GM19467 (cell line): ENCODE measurements at regions not wholly inside any gene's neighbourhood (a gene's known extent, or its start where the extent isn't known, plus 50 kb on each side); places are given as distances from the start of the nearest gene placed in this dataset.

Source experiments
- ATAC-seq: cut with Tn5 transposase; IDR thresholded peaks from one replicate; pipeline ENCODE4 v1.9.1; 2021; ENCODE audit warnings: mild to moderate bottlenecking, moderate library complexity; ENCODE audit not compliant: unreplicated experiment

- ATAC-seq = no peak
Measured at GRCh38 chr21:43333298-43334062, 93.5 kb downstream of the SIK1 start.

GRCh38 chr21:43332861-43333297, 94.1 kb downstream of the SIK1 start:
- ATAC-seq = no peak

- no peak for ATAC-seq
Measured at GRCh38 chr21:43331962-43332828, 94.7 kb downstream of the SIK1 start.

DNA sequence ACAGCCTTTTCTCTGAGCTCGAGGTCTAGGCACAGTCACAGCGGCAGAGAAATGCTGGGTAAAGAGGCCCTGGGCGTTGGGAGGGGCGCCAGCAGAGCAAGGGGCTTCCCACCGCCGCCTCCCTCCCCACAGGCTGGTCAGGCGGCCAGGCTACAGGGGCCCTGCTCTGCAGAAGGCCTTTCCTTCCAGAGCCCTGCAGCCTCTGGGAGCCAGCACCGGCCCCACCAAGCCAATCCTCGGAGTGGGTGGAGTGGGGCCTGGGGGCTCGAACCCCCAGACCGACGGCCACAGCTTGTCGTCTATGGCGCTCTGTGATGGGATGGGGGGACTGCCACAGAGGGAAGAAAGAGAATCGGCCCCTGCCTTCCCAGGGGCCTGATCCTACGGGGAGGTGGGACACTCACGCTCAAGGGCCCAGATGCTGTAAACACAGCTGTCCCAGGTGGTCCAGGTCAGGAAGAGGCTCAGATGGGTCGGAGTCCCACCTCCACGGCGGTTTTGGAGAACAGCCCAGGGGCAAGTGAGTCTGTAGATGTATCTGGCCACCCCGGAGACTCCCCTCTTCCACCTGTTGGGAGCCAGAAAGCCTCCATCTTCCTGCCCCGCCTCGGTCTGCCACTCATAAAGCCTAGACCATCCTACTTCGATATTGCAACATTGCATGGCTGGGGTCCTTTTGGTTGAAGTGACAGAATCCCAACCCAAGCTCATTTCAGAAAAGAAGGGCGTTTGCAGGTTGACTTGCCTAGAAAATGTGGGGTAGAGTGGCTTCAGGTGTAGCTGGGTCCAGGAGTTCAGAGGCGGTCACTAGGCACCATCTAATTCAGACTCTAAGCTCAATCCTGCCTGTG, 95.6 kb downstream of the SIK1 start:
- no peak for ATAC-seq

DNA sequence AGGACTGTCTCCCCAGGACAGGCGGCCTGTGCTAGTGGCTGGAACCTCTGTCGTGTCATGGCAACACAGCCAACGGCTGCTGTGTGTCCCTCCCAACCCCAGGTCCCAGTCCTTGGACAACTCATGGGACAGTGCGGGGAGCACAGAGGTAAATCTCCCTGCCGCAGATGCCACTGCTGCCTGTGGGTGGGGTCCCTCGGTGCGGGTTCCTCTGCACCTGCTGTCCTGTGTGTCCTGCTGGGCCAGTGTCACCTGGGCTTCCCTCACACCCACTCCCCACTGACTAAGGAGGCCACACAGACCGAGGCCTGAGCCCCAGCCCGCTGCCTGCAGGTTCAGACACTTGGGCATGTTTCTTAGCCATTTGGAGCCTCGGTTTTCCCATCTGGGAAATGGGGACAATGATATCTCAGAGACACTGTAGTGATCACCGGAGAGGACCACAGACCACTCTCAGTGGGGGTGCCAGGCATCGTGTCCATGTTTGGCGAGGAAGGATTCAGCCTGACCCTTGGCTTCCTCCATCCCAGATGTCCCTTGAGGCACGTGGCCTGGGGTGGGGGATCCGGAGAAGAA, 96.5 kb downstream of the SIK1 start:
- ATAC-seq = no peak

GRCh38 chr21:43329711-43330269, 97.1 kb downstream of the SIK1 start:
- ATAC-seq = no peak

DNA sequence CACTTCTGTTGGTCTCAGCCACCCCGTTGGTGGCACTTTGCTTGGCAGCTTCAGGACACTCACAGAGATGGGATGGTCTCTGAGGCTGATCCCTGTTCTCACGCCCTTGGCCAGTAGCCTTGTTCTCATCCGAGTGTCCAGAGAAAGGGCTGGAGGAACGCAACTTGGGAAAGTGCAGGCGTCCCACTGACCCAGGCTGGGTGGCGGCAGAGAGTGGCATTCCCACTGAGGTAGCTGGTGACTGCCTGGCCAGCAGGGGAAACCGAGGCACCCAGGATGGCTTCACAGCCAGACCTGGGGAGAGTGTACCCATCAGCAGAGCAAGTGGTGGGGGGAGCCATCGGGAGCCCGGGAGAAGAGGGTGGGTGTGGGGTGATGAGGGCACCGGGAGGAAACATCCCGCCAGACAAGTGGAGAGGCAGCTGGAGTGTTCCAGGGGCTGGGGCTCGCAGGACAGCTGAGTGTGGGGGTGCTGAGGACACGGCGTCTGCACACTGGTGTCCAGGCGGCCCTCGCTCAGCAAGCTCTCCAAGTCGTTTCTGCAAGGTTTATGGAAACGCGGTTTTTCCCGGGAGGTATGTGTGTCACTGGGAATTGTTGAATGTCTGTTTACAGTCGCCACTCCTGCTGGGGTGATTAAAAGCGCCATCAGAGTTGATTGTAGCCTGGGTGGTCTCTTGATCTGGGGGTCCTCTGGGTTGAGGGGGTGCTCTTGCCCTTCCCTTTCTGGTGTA, 97.8 kb downstream of the SIK1 start:
- ATAC-seq = no peak

DNA sequence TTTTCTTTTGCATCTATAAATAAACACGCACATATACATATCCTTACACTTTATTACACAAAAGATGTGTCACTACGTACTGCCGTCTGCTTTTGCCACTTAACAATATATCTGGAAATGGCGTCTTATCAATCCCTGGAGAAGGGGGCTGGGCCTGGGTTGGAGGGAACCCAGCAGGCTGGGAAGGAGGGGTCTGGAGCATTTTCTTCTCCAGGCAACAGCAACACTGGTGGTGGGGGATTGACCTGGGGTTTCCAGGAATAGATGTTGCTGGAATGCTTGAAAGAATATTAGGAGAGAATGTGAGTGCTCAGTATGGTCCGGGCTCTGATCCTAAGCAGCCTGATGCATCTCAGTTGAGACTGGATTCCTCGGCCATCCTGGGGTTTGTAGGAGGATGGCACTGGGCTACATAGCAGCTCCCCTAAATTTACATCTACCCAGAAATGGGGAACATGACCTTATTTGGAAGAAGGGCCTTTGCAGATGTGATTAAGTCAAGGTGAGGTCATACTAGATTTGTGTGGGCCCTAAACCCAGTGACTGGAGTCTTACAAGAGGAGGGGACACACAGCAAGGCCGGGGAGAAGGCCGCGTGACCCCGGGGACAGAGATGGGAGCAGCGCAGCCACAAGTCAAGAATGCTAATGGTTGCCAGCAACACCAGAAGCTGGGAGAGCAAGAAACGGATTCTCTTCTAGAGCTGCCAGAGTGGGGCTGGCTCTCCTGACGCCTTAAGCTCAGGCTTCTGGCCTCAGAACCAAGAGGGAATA, 98.6 kb downstream of the SIK1 start:
- no peak for ATAC-seq

- ATAC-seq = no peak
Measured at GRCh38 chr21:43325968-43326715, 100.8 kb downstream of the SIK1 start.

DNA sequence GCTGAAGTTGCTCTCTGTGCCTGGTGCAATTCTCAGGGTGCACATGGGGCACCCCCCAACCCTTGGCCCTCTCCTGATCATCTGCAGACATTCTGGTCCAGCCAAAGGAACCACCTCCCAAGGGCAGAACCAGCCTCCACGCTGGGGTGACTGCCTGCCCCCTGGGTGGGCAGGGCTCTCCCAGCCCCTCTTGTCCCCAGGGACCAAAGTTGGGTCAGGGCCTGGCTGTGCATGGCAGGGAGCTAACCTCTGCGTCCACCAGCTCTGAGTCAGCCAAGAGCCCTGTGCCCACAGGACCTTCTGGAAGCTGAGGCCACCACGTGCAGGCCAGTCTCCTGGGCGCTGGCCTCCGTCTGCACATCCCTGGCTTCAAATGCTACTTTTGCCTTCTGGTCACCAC, 101.9 kb downstream of the SIK1 start:
- ATAC-seq = no peak

- no peak for ATAC-seq
Measured at GRCh38 chr21:43324596-43324995, 102.3 kb downstream of the SIK1 start.

GRCh38 chr21:43323244-43324005, 103.5 kb downstream of the SIK1 start:
- ATAC-seq = no peak

DNA sequence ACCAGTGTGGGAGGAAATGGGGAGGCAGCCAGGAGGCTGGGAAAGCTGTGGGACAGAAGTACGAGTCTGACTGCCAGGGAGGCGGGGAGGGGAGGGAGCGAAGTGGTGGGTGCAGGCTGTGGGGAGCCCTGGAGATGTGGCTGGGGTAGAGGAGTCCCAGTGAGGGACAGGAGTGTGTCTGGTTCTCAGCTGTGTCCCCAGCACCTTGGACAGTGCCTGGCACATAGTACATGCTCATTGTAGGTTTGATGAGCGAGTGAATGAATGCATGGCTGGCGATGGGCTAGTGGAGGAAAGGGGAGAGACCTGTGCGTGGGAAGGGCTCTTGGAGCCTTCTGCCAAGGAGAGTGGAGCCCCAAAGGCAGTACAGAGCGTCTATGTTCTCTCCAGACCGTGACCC, 104.1 kb downstream of the SIK1 start:
- no peak for ATAC-seq

DNA sequence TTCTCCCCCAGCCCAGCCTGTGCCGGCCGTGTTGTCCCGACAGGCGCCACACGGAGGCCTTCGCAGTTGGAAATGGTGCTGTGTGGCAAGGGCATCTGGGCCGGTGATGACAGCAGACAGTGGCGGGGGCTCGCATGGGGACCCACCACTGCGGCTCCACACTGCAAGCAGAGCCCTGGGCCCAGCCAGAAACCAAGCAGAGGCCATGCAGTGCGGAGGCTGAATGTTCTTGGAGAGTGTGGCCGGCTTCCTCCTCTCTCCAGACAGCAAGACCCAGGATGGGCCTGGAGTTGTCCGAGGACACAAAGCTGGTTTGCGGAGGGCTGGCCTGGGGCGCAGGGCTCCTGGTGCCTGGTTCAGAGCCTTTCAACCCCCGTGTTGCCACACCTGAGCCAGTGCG, 104.6 kb downstream of the SIK1 start:
- no peak for ATAC-seq

- ATAC-seq = no peak
Measured at GRCh38 chr21:43321611-43322010, 105.3 kb downstream of the SIK1 start.

DNA sequence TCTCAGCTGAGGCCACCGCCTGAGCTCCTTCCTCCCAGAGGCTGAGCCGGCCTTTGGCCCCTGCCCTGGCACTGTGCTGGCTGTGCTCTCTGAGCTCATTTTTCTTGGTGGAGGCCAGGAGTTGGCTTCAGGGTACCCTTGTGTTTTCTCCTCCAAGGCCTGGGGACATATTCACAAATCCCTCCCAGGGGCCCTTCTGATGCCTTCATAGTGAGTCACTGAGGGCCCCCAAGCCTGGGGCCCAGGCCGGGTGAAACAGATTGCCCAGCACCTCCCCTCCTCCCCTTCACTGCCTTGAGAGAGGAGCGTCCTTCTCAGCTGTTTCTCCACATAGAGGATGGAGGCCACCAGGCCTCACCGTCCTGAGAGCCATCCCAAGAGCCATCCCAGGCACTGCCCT, 105.8 kb downstream of the SIK1 start:
- no peak for ATAC-seq

GRCh38 chr21:43320526-43320925, 106.4 kb downstream of the SIK1 start:
- no peak for ATAC-seq
